ENCODE measurements at regions not wholly inside any gene's neighbourhood (a gene's known extent, or its start where the extent isn't known, plus 50 kb on each side); places are given as distances from the start of the nearest gene placed in this dataset.
A peak's percentile ranks its signal among the peaks of the same experiment; 100 is the strongest.

GRCh38 chr4:22941688-22942375, 249.1 kb downstream of the GBA3 start:
- peaks cover 3 to 12% (median 6%) of the 10 kb centered on the region in 4 donors for H3K4me1 ChIP-seq (ENCODE audit: control insufficient read depth in 4 of 4, insufficient read depth in 4 of 4, low read length in 3 of 4)

GRCh38 chr4:22932326-22932725, 239.6 kb downstream of the GBA3 start:
- Histone ChIP-seq H3K9me3 (ENCODE audit: control insufficient read depth in 4 of 4, low read length in 3 of 4) (no peaks in the 10 kb centered on the region), H3K27ac (ENCODE audit: low read depth in 1 of 2, low read length in 2 of 2) (no peak overlapping the region), H3K27me3 (ENCODE audit: control insufficient read depth in 4 of 4, insufficient read depth in 4 of 4, low read length in 3 of 4) (no peaks in the 10 kb centered on the region), H3K9ac (ENCODE audit: low read depth in 1 of 2, low read length in 2 of 2) (no peak overlapping the region), H3K36me3 (ENCODE audit: control insufficient read depth in 4 of 4, insufficient read depth in 3 of 4, low read depth in 1 of 4, low read length in 3 of 4) (no peaks in the 10 kb centered on the region), H3K4me1 (ENCODE audit: control insufficient read depth in 4 of 4, insufficient read depth in 4 of 4, low read length in 3 of 4) (no peaks in the 10 kb centered on the region), H3K4me3 (ENCODE audit: low read depth in 1 of 3, low read length in 3 of 3) (no peak overlapping the region)
- no peak for DNase-seq (ENCODE audit: low spot score)
- WGBS, result 79% methylated on average over 2 of the region's 2 CpGs
- TF ChIP-seq ZBTB33 (IDR thresholded peaks at IDR 0.05), result no peak
- TF ChIP-seq HNF4G (IDR thresholded peaks at IDR 0.05), result no peak
- no peak for TF ChIP-seq TAF1 (conservative IDR thresholded peaks at IDR 0.05)
- no peak for TF ChIP-seq YY1 (IDR thresholded peaks at IDR 0.05)
- no peak for TF ChIP-seq HNF4A (conservative IDR thresholded peaks at IDR 0.05)
- no peak for TF ChIP-seq JUND (IDR thresholded peaks at IDR 0.05)
- no peak for TF ChIP-seq FOXA1 (IDR thresholded peaks at IDR 0.05)
- TF ChIP-seq RAD21 (IDR thresholded peaks at IDR 0.05), result no peak
- no peak for TF ChIP-seq SP1 (IDR thresholded peaks at IDR 0.05)

More at GRCh38 chr4:22941688-22942375, 249.1 kb downstream of the GBA3 start:
- H3K36me3 ChIP-seq (ENCODE audit: control insufficient read depth in 4 of 4, insufficient read depth in 3 of 4, low read depth in 1 of 4, low read length in 3 of 4), result no peaks in the 10 kb centered on the region
- no peak overlapping the region for H3K27ac ChIP-seq (ENCODE audit: low read depth in 1 of 2, low read length in 2 of 2)
- TF ChIP-seq RAD21 (IDR thresholded peaks at IDR 0.05) (peak; percentile 4 to 25), REST (IDR thresholded peaks at IDR 0.05) (peak; percentile 54), YY1 (IDR thresholded peaks at IDR 0.05) (peak; percentile 64), GABPA (IDR thresholded peaks at IDR 0.05 in 1 of 2, conservative IDR thresholded peaks at IDR 0.05 in 1 of 2) (no peak), NR2F2 (IDR thresholded peaks at IDR 0.05) (no peak), SP1 (IDR thresholded peaks at IDR 0.05) (peak; percentile 63), MAX (IDR thresholded peaks at IDR 0.05) (peak; percentile 36), RXRA (IDR thresholded peaks at IDR 0.05) (peak in 1 of 2 donors; percentile 53), HNF4A (conservative IDR thresholded peaks at IDR 0.05) (peak; percentile 36 to 61), CTCF (IDR thresholded peaks at IDR 0.05; ENCODE audit: low read depth, low read length, missing input control) (no peak), FOXA2 (IDR thresholded peaks at IDR 0.05) (peak; percentile 65), EGR1 (IDR thresholded peaks at IDR 0.05; ENCODE audit: low read depth in 2 of 2) (no peak), JUND (IDR thresholded peaks at IDR 0.05) (peak in 1 of 2 donors; percentile 48)
- no peak overlapping the region for H3K4me3 ChIP-seq (ENCODE audit: low read depth in 1 of 3, low read length in 3 of 3)
- WGBS, result 38% methylated on average over 5 of the region's 5 CpGs
- no peak overlapping the region for H3K9ac ChIP-seq (ENCODE audit: low read depth in 1 of 2, low read length in 2 of 2)
- DNase-seq (ENCODE audit: low spot score), result no peak
- H3K27me3 ChIP-seq (ENCODE audit: control insufficient read depth in 4 of 4, insufficient read depth in 4 of 4, low read length in 3 of 4), result no peaks in the 10 kb centered on the region
- no peaks in the 10 kb centered on the region for H3K9me3 ChIP-seq (ENCODE audit: control insufficient read depth in 4 of 4, low read length in 3 of 4)
